ENCODE measurements at regions not wholly inside any gene's neighbourhood (a gene's known extent, or its start where the extent isn't known, plus 50 kb on each side); places are given as distances from the start of the nearest gene placed in this dataset.

GRCh38 chr14:101439023-101439422 is 122.3 kb upstream of the DIO3 start:
- no peak for DNase-seq

GRCh38 chr14:101440496-101440895 is 120.8 kb upstream of the DIO3 start:
- no peak for DNase-seq

GRCh38 chr14:101441710-101442109 is 119.6 kb upstream of the DIO3 start:
- DNase-seq = no peak

- DNase-seq = peak; percentile 70
Observed at GRCh38 chr14:101442451-101442850, 118.8 kb upstream of the DIO3 start.

GRCh38 chr14:101444116-101444515 is 117.2 kb upstream of the DIO3 start:
- no peak for DNase-seq

GRCh38 chr14:101445278-101445677 is 116.0 kb upstream of the DIO3 start:
- DNase-seq = no peak

- DNase-seq = no peak
Observed at GRCh38 chr14:101446387-101446969, 114.8 kb upstream of the DIO3 start.

GRCh38 chr14:101449114-101449513 is 112.2 kb upstream of the DIO3 start:
- DNase-seq = no peak

- no peak for DNase-seq
Observed at GRCh38 chr14:101451166-101451565, 110.1 kb upstream of the DIO3 start.

- DNase-seq = no peak
Observed at GRCh38 chr14:101453225-101453624, 108.1 kb upstream of the DIO3 start.

GRCh38 chr14:101454229-101454628 is 107.1 kb upstream of the DIO3 start:
- DNase-seq = no peak

- DNase-seq = no peak
Observed at GRCh38 chr14:101456246-101457175, 104.8 kb upstream of the DIO3 start.

GRCh38 chr14:101457301-101457935 is 103.9 kb upstream of the DIO3 start:
- no peak for DNase-seq

GRCh38 chr14:101457936-101458740 is 103.2 kb upstream of the DIO3 start:
- no peak for DNase-seq

- no peak for DNase-seq
Observed at GRCh38 chr14:101458741-101459550, 102.3 kb upstream of the DIO3 start.

GRCh38 chr14:101459551-101459900 is 101.8 kb upstream of the DIO3 start:
- DNase-seq = no peak

GRCh38 chr14:101460521-101460920 is 100.8 kb upstream of the DIO3 start:
- DNase-seq = no peak

GRCh38 chr14:101460986-101461750 is 100.1 kb upstream of the DIO3 start:
- no peak for DNase-seq

GRCh38 chr14:101461891-101462290 is 99.4 kb upstream of the DIO3 start:
- DNase-seq = no peak

- DNase-seq = no peak
Observed at GRCh38 chr14:101462726-101463565, 98.3 kb upstream of the DIO3 start.

Measured in activated CD4-positive, alpha-beta T cell treated with anti-CD3 and anti-CD28 coated beads for 48 hours (primary cell).